Natural killer cell (primary cell): ENCODE measurements at regions not wholly inside any gene's neighbourhood (a gene's known extent, or its start where the extent isn't known, plus 50 kb on each side); places are given as distances from the start of the nearest gene placed in this dataset.

ENCODE experiments used
- ATAC-seq, 3 donors: fragments of 150-1000 bp in 2 of 3; fragments of 200-7000 bp in 1 of 3; cut with Tn5 transposase; 1 replicate in 1 of 3; 2 replicates in 2 of 3; pipeline ENCODE4 v1.10.0; 2021; ENCODE audit warnings: mild to moderate bottlenecking in 2 of 3, moderate library complexity in 2 of 3
- DNase-seq, 2 donors: peaks; one replicate each; pipeline versions ENCODE4 v3.0.0 to v3.0.0-alpha.2; 2013 to 2021; ENCODE audit warnings: mixed read lengths in 1 of 2
- H3K27ac ChIP-seq: one replicate; pipeline ENCODE4 v1.5.1; 2013; ENCODE audit warnings: mild to moderate bottlenecking, low read length
- H3K27me3 ChIP-seq: one replicate; pipeline ENCODE4 v1.6.1; 2013; ENCODE audit warnings: low read length; ENCODE audit not compliant: control insufficient read depth, insufficient read depth
- H3K36me3 ChIP-seq: one replicate; pipeline ENCODE4 v1.6.1; 2013; ENCODE audit warnings: low read length; ENCODE audit not compliant: control insufficient read depth, insufficient read depth
- H3K4me1 ChIP-seq: one replicate; pipeline ENCODE4 v1.6.1; 2013; ENCODE audit warnings: low read length; ENCODE audit not compliant: control insufficient read depth, insufficient read depth
- H3K4me3 ChIP-seq: one replicate; pipeline ENCODE4 v1.5.1; 2013; ENCODE audit warnings: low read length
- H3K9me3 ChIP-seq: one replicate; pipeline ENCODE4 v1.6.1; 2013; ENCODE audit warnings: low read length; ENCODE audit not compliant: control insufficient read depth, insufficient read depth
- H3K27ac Mint-ChIP-seq, 2 donors: one replicate each; pipeline ENCODE4 v1.8.0; 2022; ENCODE audit warnings: mild to moderate bottlenecking in 2 of 2, mixed read lengths in 2 of 2, moderate library complexity in 1 of 2
- H3K27me3 Mint-ChIP-seq, 2 donors: one replicate each; pipeline ENCODE4 v1.8.0; 2022; ENCODE audit warnings: low read depth in 2 of 2, mixed read lengths in 2 of 2
- H3K36me3 Mint-ChIP-seq: one replicate; pipeline ENCODE4 v1.8.0; 2022; ENCODE audit warnings: mixed read lengths
- H3K4me1 Mint-ChIP-seq, 2 donors: one replicate each; pipeline ENCODE4 v1.8.0; 2022; ENCODE audit warnings: mixed read lengths in 2 of 2
- H3K4me3 Mint-ChIP-seq: one replicate; pipeline ENCODE4 v1.8.0; 2022; ENCODE audit warnings: mild to moderate bottlenecking, moderate library complexity, mixed read lengths
- H3K9me3 Mint-ChIP-seq, 2 donors: one replicate each; pipeline ENCODE4 v1.8.0; 2022; ENCODE audit warnings: mixed read lengths in 2 of 2
- WGBS: methylation state at CpG from one replicate; pipeline ENCODE4 v1.1.7; 2013; ENCODE audit warnings: missing lambda C conversion rate; ENCODE audit not compliant: insufficient coverage; 5-methylcytosine and 5-hydroxymethylcytosine counted together
- intact Hi-C: fragments of 100-400 bp; cut with micrococcal nuclease; formaldehyde crosslinking; loops from one replicate; pipeline ENCODE4 v1.14.2; 2022
- TF ChIP-seq, protein P1 (sequence below): fragments of 200-600 bp; IDR thresholded peaks from one replicate; pipeline ENCODE4 v1.8.0; 2022; ENCODE audit warnings: antibody characterized with exemption

DNA sequence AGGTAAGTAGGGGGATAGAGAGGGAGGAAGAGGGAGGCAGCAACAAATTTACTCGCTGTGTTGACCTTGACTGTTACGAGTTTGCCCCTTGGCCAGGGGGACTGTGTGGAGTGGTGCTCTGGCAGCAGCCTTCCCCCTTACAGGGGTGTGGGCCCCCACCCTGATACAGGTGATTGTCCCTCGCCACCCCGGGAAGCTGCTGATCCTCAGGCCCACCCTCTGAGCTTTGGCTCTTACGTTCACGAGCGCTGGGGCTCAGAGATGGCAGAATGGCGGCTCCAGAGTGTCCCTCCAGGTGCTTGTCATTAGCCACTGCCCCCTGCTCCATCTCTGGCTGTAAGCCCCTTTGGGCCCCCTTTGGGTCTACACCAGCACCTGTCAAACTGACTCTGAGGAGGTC lies 88.6 kb downstream of the GLI2 start:
- H3K27me3 Mint-ChIP-seq = no peaks in the 10 kb centered on the region
- H3K27ac Mint-ChIP-seq = no peak overlapping the region
- H3K27ac ChIP-seq = no peak overlapping the region
- WGBS = 97% methylated on average over 8 of the region's 8 CpGs
- H3K4me3 ChIP-seq = no peak overlapping the region
- no peak for DNase-seq
- no peaks in the 10 kb centered on the region for H3K27me3 ChIP-seq
- no peak for ATAC-seq
- H3K9me3 ChIP-seq = no peaks in the 10 kb centered on the region
- H3K4me1 Mint-ChIP-seq = no peaks in the 10 kb centered on the region
- H3K36me3 ChIP-seq = no peaks in the 10 kb centered on the region
- no peaks in the 10 kb centered on the region for H3K4me1 ChIP-seq
- no peaks in the 10 kb centered on the region for H3K9me3 Mint-ChIP-seq
- TF ChIP-seq, protein P1, sequence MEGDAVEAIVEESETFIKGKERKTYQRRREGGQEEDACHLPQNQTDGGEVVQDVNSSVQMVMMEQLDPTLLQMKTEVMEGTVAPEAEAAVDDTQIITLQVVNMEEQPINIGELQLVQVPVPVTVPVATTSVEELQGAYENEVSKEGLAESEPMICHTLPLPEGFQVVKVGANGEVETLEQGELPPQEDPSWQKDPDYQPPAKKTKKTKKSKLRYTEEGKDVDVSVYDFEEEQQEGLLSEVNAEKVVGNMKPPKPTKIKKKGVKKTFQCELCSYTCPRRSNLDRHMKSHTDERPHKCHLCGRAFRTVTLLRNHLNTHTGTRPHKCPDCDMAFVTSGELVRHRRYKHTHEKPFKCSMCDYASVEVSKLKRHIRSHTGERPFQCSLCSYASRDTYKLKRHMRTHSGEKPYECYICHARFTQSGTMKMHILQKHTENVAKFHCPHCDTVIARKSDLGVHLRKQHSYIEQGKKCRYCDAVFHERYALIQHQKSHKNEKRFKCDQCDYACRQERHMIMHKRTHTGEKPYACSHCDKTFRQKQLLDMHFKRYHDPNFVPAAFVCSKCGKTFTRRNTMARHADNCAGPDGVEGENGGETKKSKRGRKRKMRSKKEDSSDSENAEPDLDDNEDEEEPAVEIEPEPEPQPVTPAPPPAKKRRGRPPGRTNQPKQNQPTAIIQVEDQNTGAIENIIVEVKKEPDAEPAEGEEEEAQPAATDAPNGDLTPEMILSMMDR = no peak
- no peak overlapping the region for H3K4me3 Mint-ChIP-seq
- intact Hi-C loops = no loop called here
- H3K36me3 Mint-ChIP-seq = no peaks in the 10 kb centered on the region

DNA sequence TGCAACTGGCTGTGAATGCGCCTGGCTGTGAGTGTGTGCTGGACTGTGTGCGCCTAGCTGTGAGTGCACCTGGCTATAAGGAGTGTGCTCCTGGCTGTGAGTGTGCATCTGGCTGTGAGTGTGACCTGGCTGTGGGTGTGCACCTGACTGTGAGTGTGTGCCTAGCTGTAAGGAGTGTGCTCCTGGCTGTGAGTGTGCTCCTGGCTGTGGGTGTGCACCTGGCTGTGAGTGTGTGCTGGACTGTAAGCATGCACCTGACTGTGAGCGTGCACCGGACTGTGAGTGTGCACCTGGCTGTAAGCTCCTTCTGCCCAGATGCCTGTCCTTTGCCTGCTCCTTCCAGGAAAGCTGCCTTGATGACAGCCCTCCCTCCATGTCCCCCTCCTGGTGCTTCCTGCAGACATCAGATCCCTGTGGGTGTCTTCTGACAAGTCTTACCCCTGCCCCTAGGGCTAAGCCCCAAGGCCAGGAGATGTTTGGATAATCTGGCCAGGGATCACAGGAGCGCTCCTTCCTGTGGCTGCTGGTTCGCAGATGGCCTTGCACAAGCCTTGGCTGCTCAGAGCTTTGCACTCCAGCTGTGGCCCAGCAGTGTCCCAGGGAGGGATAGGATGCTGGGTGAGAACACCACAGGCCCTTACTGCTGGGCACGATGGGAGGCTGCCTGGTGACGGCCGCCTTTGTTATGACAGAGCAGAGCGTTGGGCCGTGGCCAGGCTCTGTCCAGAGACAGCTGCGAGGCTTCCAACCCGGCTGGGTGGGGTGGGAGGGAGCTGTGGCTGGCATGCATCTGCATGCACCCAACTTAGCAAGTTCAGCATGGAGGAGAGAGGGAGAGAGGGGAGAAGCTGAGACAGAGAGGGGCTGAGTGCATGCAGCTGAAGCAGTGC lies 89.9 kb downstream of the GLI2 start:
- Mint-ChIP-seq H3K4me3 (no peak overlapping the region), H3K4me1 (no peaks in the 10 kb centered on the region), H3K9me3 (no peaks in the 10 kb centered on the region), H3K27ac (no peak overlapping the region), H3K27me3 (no peaks in the 10 kb centered on the region), H3K36me3 (no peaks in the 10 kb centered on the region)
- ATAC-seq = no peak
- Histone ChIP-seq H3K36me3 (no peaks in the 10 kb centered on the region), H3K9me3 (no peaks in the 10 kb centered on the region), H3K27me3 (no peaks in the 10 kb centered on the region), H3K4me3 (no peak overlapping the region), H3K4me1 (no peaks in the 10 kb centered on the region), H3K27ac (no peak overlapping the region)
- TF ChIP-seq, protein P1 = no peak
- intact Hi-C loops = no loop called here
- 84% methylated on average over 13 of the region's 13 CpGs for WGBS
- DNase-seq = no peak

DNA sequence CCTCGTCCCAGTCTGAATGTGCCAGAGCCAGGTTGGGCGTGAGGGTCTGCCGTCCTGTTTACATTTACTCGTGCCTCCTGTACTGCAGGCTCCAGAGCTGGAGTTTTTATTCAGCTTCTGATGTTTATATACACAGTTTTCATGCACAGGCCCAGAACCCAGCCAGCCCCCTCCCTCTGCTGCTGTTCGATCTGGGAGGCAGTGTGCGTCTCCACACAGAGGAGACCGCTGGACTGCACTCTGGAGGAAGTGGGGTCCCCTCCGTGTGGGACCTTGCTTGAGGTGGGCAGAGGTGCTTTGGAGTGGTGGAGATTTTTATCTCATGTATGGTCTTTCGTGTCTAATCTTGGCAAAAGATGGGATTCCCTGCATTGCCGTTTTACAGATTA lies 90.6 kb downstream of the GLI2 start:
- intact Hi-C loops = no loop called here
- DNase-seq (no peak), ATAC-seq (no peak)
- no peak overlapping the region for H3K27ac Mint-ChIP-seq
- no peaks in the 10 kb centered on the region for H3K36me3 Mint-ChIP-seq
- TF ChIP-seq, protein P1 = no peak
- WGBS = 82% methylated on average over 10 of the region's 10 CpGs
- Histone ChIP-seq H3K27ac (no peak overlapping the region), H3K27me3 (no peaks in the 10 kb centered on the region), H3K36me3 (no peaks in the 10 kb centered on the region), H3K4me1 (no peaks in the 10 kb centered on the region), H3K9me3 (no peaks in the 10 kb centered on the region), H3K4me3 (no peak overlapping the region)
- no peak overlapping the region for H3K4me3 Mint-ChIP-seq
- H3K9me3 Mint-ChIP-seq = no peaks in the 10 kb centered on the region
- H3K4me1 Mint-ChIP-seq = no peaks in the 10 kb centered on the region
- H3K27me3 Mint-ChIP-seq = no peaks in the 10 kb centered on the region
